K562 (cell line): ENCODE measurements at regions not wholly inside any gene's neighbourhood (a gene's known extent, or its start where the extent isn't known, plus 50 kb on each side); places are given as distances from the start of the nearest gene placed in this dataset.

Experiments used
- CBX5 ChIP-seq: IDR thresholded peaks from 2 replicates; pipeline ENCODE4 v1.6.1; 2014; ENCODE audit warnings: low read depth, borderline replicate concordance
- POLR2A ChIP-seq: fragments of 450-650 bp; conservative IDR thresholded peaks from 2 replicates; pipeline ENCODE4 v1.6.1; 2016
- RBM22 ChIP-seq: fragments of 200-400 bp; formaldehyde crosslinking; IDR thresholded peaks from 2 replicates; pipeline ENCODE4 v1.6.1; 2018; ENCODE audit warnings: low read length, low read depth; ENCODE audit not compliant: poor library complexity, severe bottlenecking
- SP2 ChIP-seq: IDR thresholded peaks from 2 replicates; pipeline ENCODE4 v1.6.1; 2011; ENCODE audit warnings: mild to moderate bottlenecking, low read depth, low read length, moderate library complexity; ENCODE audit not compliant: poor library complexity, severe bottlenecking; ENCODE audit errors: extremely low read depth
- TEAD1 ChIP-seq, 2 experiments: fragments of 450-650 bp in 1 of 2; sonication (generic) in 1 of 2; formaldehyde crosslinking; IDR thresholded peaks; 2 replicates each; pipeline versions ENCODE4 v1.4.0 to v1.8.0; 2020 to 2022; ENCODE audit warnings: mild to moderate bottlenecking in 2 of 2, missing genetic modification reagents in 1 of 2
- ZBED1 ChIP-seq: IDR thresholded peaks from 2 replicates; pipeline ENCODE4 v1.6.1; 2014
- ZC3H4 ChIP-seq: sonication (generic); formaldehyde crosslinking; IDR thresholded peaks from 2 replicates; pipeline ENCODE4 v1.9.0; 2021; ENCODE audit warnings: missing genetic modification reagents, borderline replicate concordance
- ZNF263 ChIP-seq: sonication (generic); formaldehyde crosslinking; IDR thresholded peaks from 2 replicates; pipeline ENCODE4 v1.8.0; 2022; ENCODE audit warnings: mild to moderate bottlenecking, missing genetic modification reagents, borderline replicate concordance
- TF ChIP-seq, protein P1 (sequence below), 3 experiments: IDR thresholded peaks in 2 of 3; conservative IDR thresholded peaks in 1 of 3; 2 replicates each; pipeline ENCODE4 v1.5.1; 2011 to 2012; ENCODE audit warnings: low read length in 3 of 3, mild to moderate bottlenecking in 3 of 3, control low read depth in 2 of 3, improper control_type of control experiment in 1 of 3, inconsistent platforms in 1 of 3, low read depth in 1 of 3, mixed read lengths in 1 of 3, moderate library complexity in 1 of 3; ENCODE audit not compliant: insufficient read depth in 2 of 3

DNA sequence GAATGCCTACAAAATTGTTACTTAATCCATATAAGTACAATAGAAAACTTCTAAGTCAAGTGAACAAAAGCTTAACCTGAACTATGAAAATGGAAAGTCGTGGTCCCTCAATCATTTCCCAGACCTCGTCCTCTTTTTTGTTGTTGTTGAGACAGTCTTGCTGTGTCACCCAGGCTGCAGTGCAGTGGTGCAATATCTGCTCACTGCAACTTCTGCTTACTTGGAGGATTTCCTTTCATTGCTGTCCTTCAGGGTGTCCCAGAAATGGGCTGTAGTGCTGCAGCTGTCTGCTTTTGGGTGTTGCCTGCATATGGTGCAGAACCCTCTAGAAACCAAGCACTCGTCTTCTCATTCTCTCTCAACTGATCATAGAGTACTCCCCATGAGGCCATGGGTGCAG lies 75.0 kb upstream of the IL2 start:
- TF ChIP-seq, protein P1, sequence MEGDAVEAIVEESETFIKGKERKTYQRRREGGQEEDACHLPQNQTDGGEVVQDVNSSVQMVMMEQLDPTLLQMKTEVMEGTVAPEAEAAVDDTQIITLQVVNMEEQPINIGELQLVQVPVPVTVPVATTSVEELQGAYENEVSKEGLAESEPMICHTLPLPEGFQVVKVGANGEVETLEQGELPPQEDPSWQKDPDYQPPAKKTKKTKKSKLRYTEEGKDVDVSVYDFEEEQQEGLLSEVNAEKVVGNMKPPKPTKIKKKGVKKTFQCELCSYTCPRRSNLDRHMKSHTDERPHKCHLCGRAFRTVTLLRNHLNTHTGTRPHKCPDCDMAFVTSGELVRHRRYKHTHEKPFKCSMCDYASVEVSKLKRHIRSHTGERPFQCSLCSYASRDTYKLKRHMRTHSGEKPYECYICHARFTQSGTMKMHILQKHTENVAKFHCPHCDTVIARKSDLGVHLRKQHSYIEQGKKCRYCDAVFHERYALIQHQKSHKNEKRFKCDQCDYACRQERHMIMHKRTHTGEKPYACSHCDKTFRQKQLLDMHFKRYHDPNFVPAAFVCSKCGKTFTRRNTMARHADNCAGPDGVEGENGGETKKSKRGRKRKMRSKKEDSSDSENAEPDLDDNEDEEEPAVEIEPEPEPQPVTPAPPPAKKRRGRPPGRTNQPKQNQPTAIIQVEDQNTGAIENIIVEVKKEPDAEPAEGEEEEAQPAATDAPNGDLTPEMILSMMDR (IDR thresholded peaks at IDR 0.05 in 2 of 3, conservative IDR thresholded peaks at IDR 0.05 in 1 of 3; ENCODE audit: insufficient read depth in 2 of 3, low read depth in 1 of 3, low read length in 3 of 3) = no peak
- TF ChIP-seq ZC3H4 (CRISPR knock-in tag) (no peak), RBM22 (no peak), ZNF263 (CRISPR knock-in tag) (no peak), TEAD1 (CRISPR knock-in tag; IDR thresholded peaks at IDR 0.05) (no peak), POLR2A (no peak), CBX5 (no peak), ZBED1 (no peak), SP2 (no peak)
